ENCODE measurements at regions not wholly inside any gene's neighbourhood (a gene's known extent, or its start where the extent isn't known, plus 50 kb on each side); places are given as distances from the start of the nearest gene placed in this dataset.

DNA sequence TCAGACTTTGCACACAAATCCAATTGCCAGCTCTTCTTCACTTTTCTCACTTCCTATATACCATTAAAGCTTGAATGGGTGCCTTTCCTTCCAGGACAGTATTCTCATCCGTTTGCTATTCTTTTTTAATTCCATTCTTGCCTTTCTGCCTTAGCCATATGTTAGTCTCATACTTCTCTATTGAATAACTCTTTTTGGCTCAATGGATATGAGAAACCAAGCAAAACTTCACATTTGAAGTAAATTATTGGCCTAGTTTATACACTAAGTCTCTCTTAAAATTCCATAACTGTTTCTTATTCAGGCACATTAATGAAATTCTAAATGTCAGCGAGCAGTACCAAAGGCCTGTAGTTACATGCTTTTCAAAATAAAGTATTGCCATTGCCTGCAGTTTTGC lies 129.6 kb upstream of the FRY start:
- intact Hi-C loops (cut with micrococcal nuclease): no loop called here
- Mint-ChIP-seq H3K9me3 (no peaks in the 10 kb centered on the region), H3K4me3 (no peak overlapping the region), H3K27me3 (ENCODE audit: low read depth) (no peaks in the 10 kb centered on the region), H3K36me3 (ENCODE audit: low read depth) (no peaks in the 10 kb centered on the region), H3K4me1 (ENCODE audit: low read depth) (peaks cover 4% of the 10 kb centered on the region), H3K27ac (no peak overlapping the region)
- CTCF ChIA-PET: no interaction called here
- no peak for DNase-seq

DNA sequence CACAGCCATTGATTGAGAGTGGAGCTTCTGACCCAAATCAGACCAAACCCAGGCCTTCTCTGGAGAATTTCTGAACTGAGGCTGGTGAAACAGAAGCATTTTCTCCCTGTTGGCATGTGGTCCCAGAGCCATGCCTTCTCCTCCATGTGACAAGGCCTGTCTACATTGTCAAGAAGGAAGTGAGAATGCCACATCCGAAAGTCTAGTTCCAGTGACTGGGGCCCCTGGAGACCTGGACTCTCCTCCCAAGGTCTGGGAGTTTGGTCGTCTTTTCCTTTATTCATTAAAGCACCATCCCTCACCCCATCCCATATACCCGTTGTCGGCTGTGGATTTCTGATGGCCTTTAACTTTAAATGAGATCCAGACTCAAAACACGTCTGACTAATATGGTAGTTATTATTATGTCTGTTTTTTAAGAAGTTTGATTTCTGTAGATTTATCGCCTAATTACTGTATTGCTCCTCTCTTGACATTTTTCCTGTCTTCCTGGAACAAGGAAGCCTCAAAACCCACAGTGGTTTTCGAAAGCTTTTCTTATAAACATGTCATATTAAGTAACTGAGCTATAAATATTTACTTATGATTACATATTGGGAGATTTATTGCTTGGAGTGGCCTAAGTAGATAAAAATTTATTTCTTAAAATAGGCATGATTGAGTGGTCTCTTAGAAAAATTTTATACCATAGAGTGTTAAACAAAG lies 128.3 kb upstream of the FRY start:
- CTCF ChIA-PET: no interaction called here
- H3K4me3 Mint-ChIP-seq: no peak overlapping the region
- intact Hi-C loops (cut with micrococcal nuclease): no loop called here

GRCh38 chr13:31904941-31905824 lies 126.4 kb upstream of the FRY start:
- peaks cover 3% of the 10 kb centered on the region for H3K27me3 Mint-ChIP-seq (ENCODE audit: low read depth)
- H3K9me3 Mint-ChIP-seq: no peaks in the 10 kb centered on the region
- DNase-seq: no peak
- CTCF ChIA-PET: interaction anchor here (0.7 to 1.9 kb wide), 4 partner anchors 9 to 59 kb away, joined by 3 to 5 read pairs (median 4); no protein-coding TSS in a partner anchor
- no peaks in the 10 kb centered on the region for H3K36me3 Mint-ChIP-seq (ENCODE audit: low read depth)
- no peak overlapping the region for H3K4me3 Mint-ChIP-seq
- intact Hi-C loops (cut with micrococcal nuclease): no loop called here
- H3K4me1 Mint-ChIP-seq (ENCODE audit: low read depth): peaks cover 4% of the 10 kb centered on the region
- H3K27ac Mint-ChIP-seq: no peak overlapping the region

More for the DNA sequence above, 128.3 kb upstream of the FRY start:
- Mint-ChIP-seq H3K9me3 (no peaks in the 10 kb centered on the region), H3K27me3 (ENCODE audit: low read depth) (peaks cover 3% of the 10 kb centered on the region), H3K4me1 (ENCODE audit: low read depth) (peaks cover 4% of the 10 kb centered on the region), H3K36me3 (ENCODE audit: low read depth) (no peaks in the 10 kb centered on the region), H3K27ac (no peak overlapping the region)
- no peak for DNase-seq

DNA sequence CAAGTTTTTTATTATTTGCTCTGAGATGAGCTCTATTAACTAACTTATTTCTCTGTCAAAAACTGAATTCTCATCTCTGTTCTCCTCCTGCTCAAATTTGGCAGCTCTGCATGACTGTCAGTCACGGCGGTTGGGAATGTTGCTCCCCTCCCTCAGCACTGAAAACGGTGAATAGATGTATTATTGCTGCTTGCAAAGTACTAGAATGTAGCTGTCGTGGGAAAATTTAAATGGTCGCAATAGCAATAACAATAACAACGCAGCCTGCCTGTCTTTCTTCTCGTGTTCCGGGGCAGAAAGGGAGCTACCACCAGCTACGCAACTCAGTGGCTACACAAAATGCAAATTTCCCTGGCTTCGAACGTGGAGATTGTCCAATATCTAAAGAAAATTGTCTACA lies 125.6 kb upstream of the FRY start:
- H3K4me1 Mint-ChIP-seq (ENCODE audit: low read depth): peaks cover 4% of the 10 kb centered on the region
- intact Hi-C loops (cut with micrococcal nuclease): no loop called here

DNA sequence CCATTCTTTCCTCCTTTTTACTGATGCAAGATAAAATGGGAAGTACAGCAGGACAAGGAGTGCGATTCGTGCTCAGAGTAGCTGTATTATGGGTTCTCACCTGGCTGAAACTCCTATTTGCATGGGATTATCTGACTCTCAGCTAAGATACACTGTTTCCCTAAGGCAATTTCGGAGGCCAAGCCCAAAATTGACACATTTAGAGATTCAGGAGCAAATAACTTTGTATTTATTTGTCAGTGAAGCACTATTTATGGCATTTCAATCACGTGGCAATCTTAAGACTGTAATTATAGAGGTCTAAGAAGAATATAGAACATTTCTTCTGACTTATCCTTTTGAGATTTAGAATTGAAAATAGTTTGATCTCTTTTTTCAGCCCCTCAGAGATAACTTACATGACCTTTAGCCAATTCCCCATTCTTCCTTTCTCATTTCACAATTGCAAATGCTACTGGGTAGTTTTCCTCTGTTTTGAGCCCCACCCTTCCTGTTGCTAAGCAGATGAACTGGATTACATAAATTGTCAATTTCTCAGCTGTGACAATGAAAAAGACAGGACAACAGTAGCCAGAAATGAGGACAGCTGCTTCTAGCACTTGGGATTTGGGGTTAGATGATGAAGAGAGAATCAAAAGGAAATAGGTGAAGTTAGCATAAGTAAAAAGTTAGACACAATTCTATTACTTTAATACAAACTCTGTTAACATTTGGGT lies 122.7 kb upstream of the FRY start:
- intact Hi-C loops (cut with micrococcal nuclease): no loop called here
- no peak overlapping the region for H3K27ac Mint-ChIP-seq
- peaks cover 3% of the 10 kb centered on the region for H3K27me3 Mint-ChIP-seq (ENCODE audit: low read depth)
- no peak for DNase-seq
- H3K9me3 Mint-ChIP-seq: no peaks in the 10 kb centered on the region
- H3K4me3 Mint-ChIP-seq: no peak overlapping the region
- CTCF ChIA-PET: interaction anchor here (0.7 to 2.5 kb wide), 12 partner anchors 7 to 471 kb away, joined by 3 to 18 read pairs (median 6); no protein-coding TSS in a partner anchor
- H3K4me1 Mint-ChIP-seq (ENCODE audit: low read depth): peaks cover 2% of the 10 kb centered on the region
- no peaks in the 10 kb centered on the region for H3K36me3 Mint-ChIP-seq (ENCODE audit: low read depth)

More for the DNA sequence above, 125.6 kb upstream of the FRY start:
- DNase-seq: no peak
- no peak overlapping the region for H3K27ac Mint-ChIP-seq
- CTCF ChIA-PET: interaction anchor here (0.7 to 1.9 kb wide), 4 partner anchors 8 to 60 kb away, joined by 3 to 5 read pairs (median 4); no protein-coding TSS in a partner anchor
- H3K9me3 Mint-ChIP-seq: no peaks in the 10 kb centered on the region
- no peak overlapping the region for H3K4me3 Mint-ChIP-seq
- no peaks in the 10 kb centered on the region for H3K36me3 Mint-ChIP-seq (ENCODE audit: low read depth)
- H3K27me3 Mint-ChIP-seq (ENCODE audit: low read depth): peaks cover 3% of the 10 kb centered on the region

DNA sequence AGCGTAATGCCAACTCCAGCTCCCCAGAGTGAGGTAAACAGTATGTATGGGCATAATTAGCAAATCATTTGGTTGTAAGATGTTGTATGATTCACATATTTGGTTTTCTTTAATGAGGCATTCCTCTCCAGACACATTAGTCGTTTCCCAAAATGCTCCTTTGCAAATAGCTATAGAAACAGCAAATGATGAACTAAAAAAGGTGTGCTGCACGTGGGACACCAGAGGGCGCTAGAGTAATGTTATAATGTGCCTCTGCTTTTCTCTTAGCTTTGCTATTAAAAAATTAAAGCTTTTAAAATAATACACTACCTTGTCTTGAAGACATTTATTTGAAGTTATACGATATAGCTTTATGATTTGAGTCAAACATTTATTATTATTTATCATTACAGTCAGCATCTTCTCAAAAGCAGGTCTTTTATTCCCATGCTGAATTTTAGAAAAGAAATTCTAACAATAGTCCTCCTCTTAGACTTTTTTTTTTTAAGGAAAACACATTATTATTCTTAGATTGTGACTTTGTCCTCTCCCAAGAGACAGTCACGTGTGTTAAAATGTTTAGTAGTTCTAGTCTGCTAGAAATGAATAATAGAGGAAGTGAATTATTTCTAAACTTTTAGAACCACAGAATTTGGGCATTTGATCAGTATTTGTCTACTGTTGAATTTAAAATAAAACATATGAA lies 121.6 kb upstream of the FRY start:
- H3K36me3 Mint-ChIP-seq (ENCODE audit: low read depth): no peaks in the 10 kb centered on the region
- intact Hi-C loops (cut with micrococcal nuclease): loop anchor here (1.0 to 5.0 kb wide), 5 partner anchors 107 to 1107 kb away; partner anchors contain the start of gene KL
- no peaks in the 10 kb centered on the region for H3K4me1 Mint-ChIP-seq (ENCODE audit: low read depth)
- no peak overlapping the region for H3K4me3 Mint-ChIP-seq
- H3K9me3 Mint-ChIP-seq: no peaks in the 10 kb centered on the region
- no peak overlapping the region for H3K27ac Mint-ChIP-seq
- DNase-seq: peak; percentile 63
- H3K27me3 Mint-ChIP-seq (ENCODE audit: low read depth): peaks cover 3% of the 10 kb centered on the region
- CTCF ChIA-PET: interaction anchor here (0.6 to 2.5 kb wide), 47 partner anchors 9 to 682 kb away, joined by 3 to 18 read pairs (median 3); partner anchors contain the start of gene N4BP2L2

- DNase-seq: no peak
- intact Hi-C loops (cut with micrococcal nuclease): loop anchor here (1.0 to 5.0 kb wide), 5 partner anchors 107 to 1107 kb away; partner anchors contain the start of gene KL
- Mint-ChIP-seq H3K27ac (no peak overlapping the region), H3K4me3 (no peak overlapping the region), H3K9me3 (no peaks in the 10 kb centered on the region), H3K4me1 (ENCODE audit: low read depth) (no peaks in the 10 kb centered on the region), H3K36me3 (ENCODE audit: low read depth) (no peaks in the 10 kb centered on the region), H3K27me3 (ENCODE audit: low read depth) (peaks cover 3% of the 10 kb centered on the region)
- CTCF ChIA-PET: interaction anchor here (0.7 to 2.5 kb wide), 30 partner anchors 8 to 670 kb away, joined by 3 to 18 read pairs (median 4); partner anchors contain the start of gene N4BP2L2
These were observed 120.9 kb upstream of the FRY start for GRCh38 chr13:31910633-31911032.

GRCh38 chr13:31912647-31913401 lies 118.8 kb upstream of the FRY start:
- H3K4me1 Mint-ChIP-seq (ENCODE audit: low read depth): no peaks in the 10 kb centered on the region
- CTCF ChIA-PET: interaction anchor here (0.6 to 1.0 kb wide), 3 partner anchors 111 to 498 kb away, joined by 3 to 6 read pairs (median 6); no protein-coding TSS in a partner anchor
- no peak for DNase-seq
- H3K9me3 Mint-ChIP-seq: no peaks in the 10 kb centered on the region
- no peaks in the 10 kb centered on the region for H3K36me3 Mint-ChIP-seq (ENCODE audit: low read depth)
- no peak overlapping the region for H3K4me3 Mint-ChIP-seq
- intact Hi-C loops (cut with micrococcal nuclease): loop anchor here (5.0 kb wide), 2 partner anchors 104 to 1104 kb away; partner anchors contain the start of gene KL
- no peaks in the 10 kb centered on the region for H3K27me3 Mint-ChIP-seq (ENCODE audit: low read depth)
- H3K27ac Mint-ChIP-seq: no peak overlapping the region

- no peaks in the 10 kb centered on the region for H3K27me3 Mint-ChIP-seq (ENCODE audit: low read depth)
- intact Hi-C loops (cut with micrococcal nuclease): loop anchor here (5.0 kb wide), 2 partner anchors 104 to 1104 kb away; partner anchors contain the start of gene KL
- no peaks in the 10 kb centered on the region for H3K36me3 Mint-ChIP-seq (ENCODE audit: low read depth)
- CTCF ChIA-PET: interaction anchor here (0.5 to 1.6 kb wide), 3 partner anchors 8 to 792 kb away, joined by 3 to 6 read pairs (median 5); no protein-coding TSS in a partner anchor
- no peak for DNase-seq
- no peak overlapping the region for H3K27ac Mint-ChIP-seq
- H3K4me1 Mint-ChIP-seq (ENCODE audit: low read depth): no peaks in the 10 kb centered on the region
- H3K9me3 Mint-ChIP-seq: no peaks in the 10 kb centered on the region
- no peak overlapping the region for H3K4me3 Mint-ChIP-seq
These were observed 118.1 kb upstream of the FRY start for GRCh38 chr13:31913459-31913858.

DNA sequence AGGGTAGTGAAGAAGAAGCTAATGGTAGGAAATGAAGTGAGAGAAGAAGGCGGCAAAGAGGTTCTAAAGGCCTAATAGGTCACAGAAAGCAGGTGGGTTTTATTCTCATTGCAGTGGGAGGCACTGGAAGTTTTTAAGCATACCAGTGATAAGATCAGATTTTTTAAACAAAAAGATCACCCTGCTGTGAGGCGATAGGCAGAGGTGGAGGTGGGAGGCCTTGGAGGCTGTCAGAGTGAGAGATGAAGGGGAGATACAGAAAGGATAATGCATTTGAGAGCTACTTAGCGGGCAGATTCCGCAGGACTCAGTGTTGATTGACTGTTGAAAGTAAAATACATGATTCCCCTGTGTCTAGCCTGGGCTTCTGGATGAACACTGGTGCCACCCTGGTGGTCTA lies 116.7 kb upstream of the FRY start:
- Mint-ChIP-seq H3K4me3 (no peak overlapping the region), H3K27me3 (ENCODE audit: low read depth) (no peaks in the 10 kb centered on the region), H3K9me3 (no peaks in the 10 kb centered on the region), H3K4me1 (ENCODE audit: low read depth) (no peaks in the 10 kb centered on the region), H3K27ac (no peak overlapping the region), H3K36me3 (ENCODE audit: low read depth) (no peaks in the 10 kb centered on the region)
- no peak for DNase-seq
- CTCF ChIA-PET: interaction anchor here (0.9 to 1.6 kb wide), 3 partner anchors 9 to 137 kb away, joined by 3 to 5 read pairs (median 3); no protein-coding TSS in a partner anchor
- intact Hi-C loops (cut with micrococcal nuclease): loop anchor here (5.0 kb wide), 2 partner anchors 102 to 1102 kb away; partner anchors contain the start of gene KL

Measured in activated naive CD4-positive, alpha-beta T cell treated with anti-CD3 and anti-CD28 coated beads for 36 hours (primary cell).